H9 (cell line): ENCODE measurements at regions not wholly inside any gene's neighbourhood (a gene's known extent, or its start where the extent isn't known, plus 50 kb on each side); places are given as distances from the start of the nearest gene placed in this dataset.

Experiments used
- DNase-seq: peaks from one replicate; pipeline ENCODE4 v3.0.0-alpha.2; 2017
- H2AFZ ChIP-seq: one replicate; pipeline ENCODE4 v1.6.1; 2013; ENCODE audit warnings: mild to moderate bottlenecking, low read length, control low read depth, moderate library complexity
- H2AK5ac ChIP-seq: 2 replicates; pipeline ENCODE4 v1.6.1; 2013; ENCODE audit warnings: low read length, control low read depth, mixed read lengths; ENCODE audit not compliant: insufficient read length
- H2BK120ac ChIP-seq: one replicate; pipeline ENCODE4 v1.6.1; 2013; ENCODE audit warnings: low read depth, mild to moderate bottlenecking, low read length, control low read depth, inconsistent platforms; ENCODE audit not compliant: poor library complexity, severe bottlenecking
- H2BK12ac ChIP-seq: 2 replicates; pipeline ENCODE4 v1.6.1; 2013; ENCODE audit warnings: low read length, control low read depth, mixed read lengths, low read depth; ENCODE audit not compliant: insufficient read length
- H2BK15ac ChIP-seq: 2 replicates; pipeline ENCODE4 v1.6.1; 2013; ENCODE audit warnings: low read depth, low read length, control low read depth
- H2BK20ac ChIP-seq: one replicate; pipeline ENCODE4 v1.6.1; 2013; ENCODE audit warnings: low read depth, mild to moderate bottlenecking, low read length, control low read depth, inconsistent platforms; ENCODE audit not compliant: poor library complexity, severe bottlenecking
- H2BK5ac ChIP-seq: 2 replicates; pipeline ENCODE4 v1.6.1; 2013; ENCODE audit warnings: low read length, control low read depth, mixed read lengths; ENCODE audit not compliant: insufficient read length
- H3K14ac ChIP-seq: 2 replicates; pipeline ENCODE4 v1.6.1; 2013; ENCODE audit warnings: low read length, control low read depth; ENCODE audit not compliant: insufficient read depth
- H3K18ac ChIP-seq: 2 replicates; pipeline ENCODE4 v1.6.1; 2013; ENCODE audit warnings: low read depth, mild to moderate bottlenecking, mixed read lengths, low read length, control low read depth; ENCODE audit not compliant: insufficient read length
- H3K23ac ChIP-seq: 2 replicates; pipeline ENCODE4 v1.6.1; 2013; ENCODE audit warnings: low read length, control low read depth, mixed read lengths, low read depth; ENCODE audit not compliant: insufficient read length
- H3K23me2 ChIP-seq: 2 replicates; pipeline ENCODE4 v1.6.1; 2013; ENCODE audit warnings: low read depth, mild to moderate bottlenecking, mixed read lengths, low read length, control low read depth; ENCODE audit not compliant: insufficient read length, poor library complexity, severe bottlenecking
- H3K27ac ChIP-seq: 2 replicates; pipeline ENCODE4 v1.5.1; 2013; ENCODE audit warnings: low read length, control low read depth, mixed read lengths, low read depth; ENCODE audit not compliant: insufficient read length
- H3K27me3 ChIP-seq: 2 replicates; pipeline ENCODE4 v1.6.1; 2013; ENCODE audit warnings: low read length, control low read depth, inconsistent platforms; ENCODE audit not compliant: insufficient read depth
- H3K4ac ChIP-seq: 2 replicates; pipeline ENCODE4 v1.6.1; 2013; ENCODE audit warnings: low read depth, mild to moderate bottlenecking, control low read depth, inconsistent platforms, low read length, moderate library complexity
- H3K4me1 ChIP-seq: 2 replicates; pipeline ENCODE4 v1.6.1; 2013; ENCODE audit warnings: low read length, control low read depth, inconsistent platforms; ENCODE audit not compliant: insufficient read depth
- H3K4me2 ChIP-seq: 2 replicates; pipeline ENCODE4 v1.6.1; 2013; ENCODE audit warnings: low read length, control low read depth, mixed read lengths; ENCODE audit not compliant: insufficient read length, insufficient read depth
- H3K56ac ChIP-seq: 2 replicates; pipeline ENCODE4 v1.6.1; 2013; ENCODE audit warnings: low read depth, mild to moderate bottlenecking, mixed read lengths, low read length, control low read depth; ENCODE audit not compliant: insufficient read length
- H3K79me1 ChIP-seq: 2 replicates; pipeline ENCODE4 v1.6.1; 2013; ENCODE audit warnings: low read depth, mild to moderate bottlenecking, moderate library complexity, low read length, control low read depth, inconsistent platforms; ENCODE audit not compliant: insufficient read depth, poor library complexity, severe bottlenecking
- H3K79me2 ChIP-seq: 2 replicates; pipeline ENCODE4 v1.6.1; 2013; ENCODE audit warnings: low read length, control low read depth, inconsistent platforms; ENCODE audit not compliant: insufficient read depth
- H3K9ac ChIP-seq: 2 replicates; pipeline ENCODE4 v1.6.1; 2013; ENCODE audit warnings: low read length, control low read depth, mixed read lengths; ENCODE audit not compliant: insufficient read length; ENCODE audit errors: extremely low read depth
- H3K9me3 ChIP-seq: one replicate; pipeline ENCODE4 v1.6.1; 2013; ENCODE audit warnings: low read depth, low read length, inconsistent platforms; ENCODE audit not compliant: control insufficient read depth
- H3T11ph ChIP-seq: one replicate; pipeline ENCODE4 v1.6.1; 2013; ENCODE audit warnings: mild to moderate bottlenecking, low read length, control low read depth, inconsistent platforms
- H4K20me1 ChIP-seq: one replicate; pipeline ENCODE4 v1.6.1; 2013; ENCODE audit not compliant: control insufficient read depth, insufficient read length, insufficient read depth
- H4K5ac ChIP-seq: 2 replicates; pipeline ENCODE4 v1.6.1; 2013; ENCODE audit warnings: low read depth, mild to moderate bottlenecking, mixed read lengths, low read length, control low read depth; ENCODE audit not compliant: insufficient read length
- H4K8ac ChIP-seq: replicated peaks from 2 replicates; pipeline ENCODE4 v1.6.1; 2013; ENCODE audit warnings: low read length, control low read depth, mixed read lengths, low read depth; ENCODE audit not compliant: insufficient read length
- H4K91ac ChIP-seq: 2 replicates; pipeline ENCODE4 v1.6.1; 2013; ENCODE audit warnings: low read depth, mild to moderate bottlenecking, moderate library complexity, mixed read lengths, low read length, control low read depth; ENCODE audit not compliant: insufficient read length
- H3K27ac Mint-ChIP-seq, 3 experiments: 2 replicates in 2 of 3; 3 replicates in 1 of 3; pipeline ENCODE4 v1.8.0; 2020 to 2021; ENCODE audit warnings: mixed read lengths in 3 of 3, mild to moderate bottlenecking in 1 of 3, moderate library complexity in 1 of 3
- H3K27me3 Mint-ChIP-seq: 2 replicates; pipeline ENCODE4 v1.8.0; 2021; ENCODE audit warnings: low read depth, mild to moderate bottlenecking, moderate library complexity, mixed read lengths
- H3K36me3 Mint-ChIP-seq, 3 experiments: 2 replicates in 2 of 3; 3 replicates in 1 of 3; pipeline ENCODE4 v1.8.0; 2020 to 2021; ENCODE audit warnings: low read depth in 3 of 3, mixed read lengths in 3 of 3; ENCODE audit not compliant: insufficient read depth in 1 of 3
- H3K4me1 Mint-ChIP-seq, 2 experiments: 2 replicates each; pipeline ENCODE4 v1.8.0; 2020; ENCODE audit warnings: mixed read lengths in 2 of 2
- H3K4me3 Mint-ChIP-seq, 2 experiments: 2 replicates in 1 of 2; 3 replicates in 1 of 2; pipeline ENCODE4 v1.8.0; 2020 to 2021; ENCODE audit warnings: mild to moderate bottlenecking in 2 of 2, mixed read lengths in 2 of 2, moderate library complexity in 1 of 2
- H3K9me3 Mint-ChIP-seq, 2 experiments: 2 replicates in 1 of 2; 3 replicates in 1 of 2; pipeline ENCODE4 v1.8.0; 2020; ENCODE audit warnings: mild to moderate bottlenecking in 2 of 2, mixed read lengths in 2 of 2, moderate library complexity in 1 of 2
- WGBS: extraction: QIAGEN DNeasy Blood & Tissue Kit; methylation state at CpG from one replicate; pipeline ENCODE4 v1.1.7; 2013; ENCODE audit warnings: missing lambda C conversion rate, low lambda C conversion rate, mixed read lengths; ENCODE audit not compliant: insufficient read length; ENCODE audit errors: extremely low coverage; 5-methylcytosine and 5-hydroxymethylcytosine counted together
- TF ChIP-seq, protein P1 (sequence below): fragments of 200-600 bp; sonication (generic); conservative IDR thresholded peaks from 3 replicates; pipeline ENCODE4 v1.8.0; 2021; ENCODE audit warnings: antibody characterized with exemption, mild to moderate bottlenecking

DNA sequence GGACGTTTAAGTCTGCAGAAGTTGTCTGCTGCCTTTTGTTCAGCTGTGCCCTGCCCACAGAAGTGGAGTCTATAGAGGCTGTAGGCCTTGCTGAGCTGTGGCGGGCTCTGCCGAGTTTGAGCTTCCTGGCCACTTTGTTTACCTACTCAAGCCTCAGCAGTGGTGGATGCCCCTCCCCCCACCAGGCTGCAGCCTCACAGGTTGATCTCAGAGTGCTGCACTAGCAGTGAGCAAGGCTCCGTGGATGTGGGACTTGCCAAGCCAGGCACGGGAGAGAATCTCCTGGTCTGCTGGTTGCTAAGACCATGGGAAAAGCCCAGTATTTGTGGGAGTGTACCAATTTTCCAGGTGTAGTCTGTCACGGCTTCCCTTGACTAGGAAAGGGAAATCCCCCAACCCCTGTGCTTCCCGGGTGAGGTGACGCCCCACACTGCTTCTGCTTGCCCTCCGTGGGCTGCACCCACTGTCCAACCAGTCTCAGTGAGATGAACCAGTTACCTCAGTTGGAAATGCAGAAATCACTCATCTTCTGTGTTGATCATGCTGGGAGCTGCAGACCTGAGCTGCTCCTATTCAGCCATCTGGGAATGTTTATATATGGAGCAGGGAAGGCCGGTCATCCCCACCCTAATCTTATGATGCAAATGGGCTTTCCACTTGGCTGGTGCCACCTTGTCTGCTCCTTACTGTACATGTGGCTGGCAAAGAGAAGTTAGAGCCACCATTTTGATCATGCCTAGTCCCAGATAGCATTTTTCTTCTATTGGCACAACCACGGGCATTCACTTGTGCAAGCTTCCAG lies 156.9 kb upstream of the ITGA6 start:
- H3K27ac ChIP-seq = no peak overlapping the region
- peaks cover 0 to 14% (median 2%) of the 10 kb centered on the region in 3 experiments; a peak in 5 of 7 replicates for H3K36me3 Mint-ChIP-seq

More for the DNA sequence above, 156.9 kb upstream of the ITGA6 start:
- H3K9ac ChIP-seq = no peak overlapping the region
- H2AK5ac ChIP-seq = no peak overlapping the region
- no peak overlapping the region for H2BK5ac ChIP-seq
- no CpG with 5 or more reads among the region's 11 CpGs for WGBS
- H3K23ac ChIP-seq = no peak overlapping the region
- H3K9me3 Mint-ChIP-seq = peaks cover 23 to 24% of the 10 kb centered on the region in 2 experiments
- no peak overlapping the region for H4K5ac ChIP-seq
- no peak overlapping the region for H4K91ac ChIP-seq
- no peak overlapping the region for H2BK120ac ChIP-seq
- H2BK15ac ChIP-seq = no peak overlapping the region
- H3K14ac ChIP-seq = 0 out of 2 replicates have a peak overlapping the region, but pooled peaks have one; percentile 63
- no peak overlapping the region for H3K4me2 ChIP-seq
- no peaks in the 10 kb centered on the region for H4K20me1 ChIP-seq
- no peak overlapping the region for H2BK12ac ChIP-seq
- no peak overlapping the region for H3K56ac ChIP-seq
- peaks cover 30 to 42% of the 10 kb centered on the region in 2 experiments for H3K4me1 Mint-ChIP-seq
- H3K18ac ChIP-seq = no peak overlapping the region
- peak overlapping the region in 2 of 3 experiments; percentile 46 to 61; a peak in 4 of 7 replicates for H3K27ac Mint-ChIP-seq
- TF ChIP-seq, protein P1, sequence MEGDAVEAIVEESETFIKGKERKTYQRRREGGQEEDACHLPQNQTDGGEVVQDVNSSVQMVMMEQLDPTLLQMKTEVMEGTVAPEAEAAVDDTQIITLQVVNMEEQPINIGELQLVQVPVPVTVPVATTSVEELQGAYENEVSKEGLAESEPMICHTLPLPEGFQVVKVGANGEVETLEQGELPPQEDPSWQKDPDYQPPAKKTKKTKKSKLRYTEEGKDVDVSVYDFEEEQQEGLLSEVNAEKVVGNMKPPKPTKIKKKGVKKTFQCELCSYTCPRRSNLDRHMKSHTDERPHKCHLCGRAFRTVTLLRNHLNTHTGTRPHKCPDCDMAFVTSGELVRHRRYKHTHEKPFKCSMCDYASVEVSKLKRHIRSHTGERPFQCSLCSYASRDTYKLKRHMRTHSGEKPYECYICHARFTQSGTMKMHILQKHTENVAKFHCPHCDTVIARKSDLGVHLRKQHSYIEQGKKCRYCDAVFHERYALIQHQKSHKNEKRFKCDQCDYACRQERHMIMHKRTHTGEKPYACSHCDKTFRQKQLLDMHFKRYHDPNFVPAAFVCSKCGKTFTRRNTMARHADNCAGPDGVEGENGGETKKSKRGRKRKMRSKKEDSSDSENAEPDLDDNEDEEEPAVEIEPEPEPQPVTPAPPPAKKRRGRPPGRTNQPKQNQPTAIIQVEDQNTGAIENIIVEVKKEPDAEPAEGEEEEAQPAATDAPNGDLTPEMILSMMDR = no peak
- no peaks in the 10 kb centered on the region for H3K9me3 ChIP-seq
- no peak overlapping the region for H2BK20ac ChIP-seq
- H3K79me1 ChIP-seq = no peaks in the 10 kb centered on the region
- H2AFZ ChIP-seq = peak overlapping the region; percentile 18
- peak; percentile 73 for DNase-seq
- H3K4me1 ChIP-seq = peaks cover 7% of the 10 kb centered on the region; the same call in 1 of the 2 replicates
- H3K27me3 ChIP-seq = no peaks in the 10 kb centered on the region
- H3K79me2 ChIP-seq = no peaks in the 10 kb centered on the region
- H4K8ac ChIP-seq = no peak overlapping the region
- H3K4me3 Mint-ChIP-seq = no peak overlapping the region
- no peaks in the 10 kb centered on the region for H3K23me2 ChIP-seq
- H3T11ph ChIP-seq = no peak overlapping the region
- H3K4ac ChIP-seq = no peak overlapping the region
- peaks cover 5% of the 10 kb centered on the region; the same call in 1 of the 2 replicates for H3K27me3 Mint-ChIP-seq
